IMR-90 (cell line): ENCODE measurements at regions not wholly inside any gene's neighbourhood (a gene's known extent, or its start where the extent isn't known, plus 50 kb on each side); places are given as distances from the start of the nearest gene placed in this dataset.

Experiments
- MAFK ChIP-seq: IDR thresholded peaks from 2 replicates; pipeline ENCODE4 v1.6.1; 2012; ENCODE audit warnings: low read depth, low read length, improper control_type of control experiment
- POLR2A ChIP-seq: IDR thresholded peaks from 2 replicates; pipeline ENCODE4 v1.6.1; 2012; ENCODE audit warnings: mild to moderate bottlenecking, low read depth, low read length
- RAD21 ChIP-seq: IDR thresholded peaks from 2 replicates; pipeline ENCODE4 v1.6.1; 2012; ENCODE audit warnings: low read length, improper control_type of control experiment
- RCOR1 ChIP-seq: IDR thresholded peaks from 2 replicates; pipeline ENCODE4 v1.6.1; 2012; ENCODE audit warnings: mild to moderate bottlenecking, low read length, improper control_type of control experiment; ENCODE audit not compliant: insufficient replicate concordance
- SMC3 ChIP-seq: fragments of 150-350 bp; IDR thresholded peaks from 2 replicates; pipeline ENCODE4 v1.6.1; 2016; ENCODE audit warnings: low read depth, mild to moderate bottlenecking, antibody characterized with exemption, low read length, moderate library complexity
- TF ChIP-seq, protein P1 (sequence below): conservative IDR thresholded peaks from 2 replicates; pipeline ENCODE4 v1.5.1; 2012; ENCODE audit warnings: mild to moderate bottlenecking, low read depth, low read length, improper control_type of control experiment
- TF ChIP-seq, protein P2 (sequence below): fragments of 150-350 bp; IDR thresholded peaks from 2 replicates; pipeline ENCODE4 v1.6.1; 2017; ENCODE audit warnings: mild to moderate bottlenecking, antibody characterized with exemption, low read length, low read depth

DNA sequence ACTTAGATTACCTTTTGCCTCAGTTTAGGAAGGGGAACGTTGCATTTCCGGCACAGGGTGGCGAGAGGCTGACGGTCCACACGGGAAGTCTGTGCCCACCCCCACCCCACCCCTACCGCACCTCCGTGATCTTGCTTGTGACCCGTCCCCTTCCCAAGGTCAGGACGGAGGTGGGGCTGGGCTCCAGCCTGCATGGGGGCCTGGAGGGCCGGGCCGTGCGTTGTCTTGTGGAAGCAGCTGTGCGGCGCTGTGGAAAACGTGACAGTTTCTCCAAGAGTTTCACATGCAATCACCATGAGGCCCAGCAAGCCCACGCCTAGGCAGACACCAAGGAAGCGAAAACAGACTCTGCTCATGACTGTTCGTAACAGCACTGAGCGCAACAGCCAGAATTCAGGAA, 76.8 kb upstream of the HDAC4 start:
- TF ChIP-seq, protein P1, sequence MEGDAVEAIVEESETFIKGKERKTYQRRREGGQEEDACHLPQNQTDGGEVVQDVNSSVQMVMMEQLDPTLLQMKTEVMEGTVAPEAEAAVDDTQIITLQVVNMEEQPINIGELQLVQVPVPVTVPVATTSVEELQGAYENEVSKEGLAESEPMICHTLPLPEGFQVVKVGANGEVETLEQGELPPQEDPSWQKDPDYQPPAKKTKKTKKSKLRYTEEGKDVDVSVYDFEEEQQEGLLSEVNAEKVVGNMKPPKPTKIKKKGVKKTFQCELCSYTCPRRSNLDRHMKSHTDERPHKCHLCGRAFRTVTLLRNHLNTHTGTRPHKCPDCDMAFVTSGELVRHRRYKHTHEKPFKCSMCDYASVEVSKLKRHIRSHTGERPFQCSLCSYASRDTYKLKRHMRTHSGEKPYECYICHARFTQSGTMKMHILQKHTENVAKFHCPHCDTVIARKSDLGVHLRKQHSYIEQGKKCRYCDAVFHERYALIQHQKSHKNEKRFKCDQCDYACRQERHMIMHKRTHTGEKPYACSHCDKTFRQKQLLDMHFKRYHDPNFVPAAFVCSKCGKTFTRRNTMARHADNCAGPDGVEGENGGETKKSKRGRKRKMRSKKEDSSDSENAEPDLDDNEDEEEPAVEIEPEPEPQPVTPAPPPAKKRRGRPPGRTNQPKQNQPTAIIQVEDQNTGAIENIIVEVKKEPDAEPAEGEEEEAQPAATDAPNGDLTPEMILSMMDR, result no peak
- no peak for TF ChIP-seq RAD21
- no peak for TF ChIP-seq RCOR1
- TF ChIP-seq POLR2A, result no peak
- TF ChIP-seq SMC3, result no peak
- no peak for TF ChIP-seq MAFK
- TF ChIP-seq, protein P2, sequence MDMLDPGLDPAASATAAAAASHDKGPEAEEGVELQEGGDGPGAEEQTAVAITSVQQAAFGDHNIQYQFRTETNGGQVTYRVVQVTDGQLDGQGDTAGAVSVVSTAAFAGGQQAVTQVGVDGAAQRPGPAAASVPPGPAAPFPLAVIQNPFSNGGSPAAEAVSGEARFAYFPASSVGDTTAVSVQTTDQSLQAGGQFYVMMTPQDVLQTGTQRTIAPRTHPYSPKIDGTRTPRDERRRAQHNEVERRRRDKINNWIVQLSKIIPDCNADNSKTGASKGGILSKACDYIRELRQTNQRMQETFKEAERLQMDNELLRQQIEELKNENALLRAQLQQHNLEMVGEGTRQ, result no peak
